HUES48 (cell line): ENCODE measurements at regions not wholly inside any gene's neighbourhood (a gene's known extent, or its start where the extent isn't known, plus 50 kb on each side); places are given as distances from the start of the nearest gene placed in this dataset.

ENCODE experiments used
- H3K27ac ChIP-seq: one replicate; pipeline ENCODE4 v1.7.0; 2013; ENCODE audit warnings: low read depth, low read length, inconsistent platforms
- H3K27me3 ChIP-seq: 2 replicates; pipeline ENCODE4 v1.6.1; 2013; ENCODE audit warnings: mild to moderate bottlenecking, low read length; ENCODE audit not compliant: control insufficient read depth, insufficient read depth
- H3K36me3 ChIP-seq: 2 replicates; pipeline ENCODE4 v1.6.1; 2013; ENCODE audit warnings: low read length; ENCODE audit not compliant: control insufficient read depth, insufficient read depth
- H3K4me1 ChIP-seq: 2 replicates; pipeline ENCODE4 v1.6.1; 2013; ENCODE audit warnings: mild to moderate bottlenecking, low read length; ENCODE audit not compliant: control insufficient read depth, insufficient read depth
- H3K4me3 ChIP-seq: 2 replicates; pipeline ENCODE4 v1.5.1; 2013; ENCODE audit warnings: mild to moderate bottlenecking, low read depth, low read length
- H3K9ac ChIP-seq: 2 replicates; pipeline ENCODE4 v1.6.1; 2013; ENCODE audit warnings: mild to moderate bottlenecking, low read depth, low read length, moderate library complexity
- H3K9me3 ChIP-seq: 2 replicates; pipeline ENCODE4 v1.6.1; 2013; ENCODE audit warnings: low read length; ENCODE audit not compliant: control insufficient read depth, insufficient read depth

- H3K27me3 ChIP-seq, result no peaks in the 10 kb centered on the region
- 0 out of 2 replicates have a peak, but pooled peaks cover 4% of the 10 kb centered on the region for H3K9me3 ChIP-seq
These were observed 52.0 kb upstream of the NPTX2 start for GRCh38 chr7:98565103-98565502.

GRCh38 chr7:98562871-98563495, 54.1 kb upstream of the NPTX2 start:
- no peaks in the 10 kb centered on the region for H3K27me3 ChIP-seq
- H3K9ac ChIP-seq, result no peak overlapping the region
- H3K9me3 ChIP-seq, result 0 out of 2 replicates have a peak, but pooled peaks cover 4% of the 10 kb centered on the region
- no peaks in the 10 kb centered on the region for H3K4me1 ChIP-seq
- H3K36me3 ChIP-seq, result no peaks in the 10 kb centered on the region
- H3K27ac ChIP-seq, result no peak overlapping the region
- no peak overlapping the region for H3K4me3 ChIP-seq

More at GRCh38 chr7:98565103-98565502, 52.0 kb upstream of the NPTX2 start:
- no peaks in the 10 kb centered on the region for H3K4me1 ChIP-seq
- H3K9ac ChIP-seq, result no peak overlapping the region
- no peak overlapping the region for H3K27ac ChIP-seq
- no peak overlapping the region for H3K4me3 ChIP-seq
- no peaks in the 10 kb centered on the region for H3K36me3 ChIP-seq

GRCh38 chr7:98562381-98562823, 54.7 kb upstream of the NPTX2 start:
- no peaks in the 10 kb centered on the region for H3K4me1 ChIP-seq
- no peaks in the 10 kb centered on the region for H3K36me3 ChIP-seq
- H3K4me3 ChIP-seq, result no peak overlapping the region
- no peak overlapping the region for H3K27ac ChIP-seq
- H3K27me3 ChIP-seq, result no peaks in the 10 kb centered on the region
- no peak overlapping the region for H3K9ac ChIP-seq
- H3K9me3 ChIP-seq, result 0 out of 2 replicates have a peak, but pooled peaks cover 4% of the 10 kb centered on the region

GRCh38 chr7:98559958-98560357, 57.1 kb upstream of the NPTX2 start:
- H3K27ac ChIP-seq, result no peak overlapping the region
- no peak overlapping the region for H3K4me3 ChIP-seq
- no peaks in the 10 kb centered on the region for H3K36me3 ChIP-seq
- H3K4me1 ChIP-seq, result no peaks in the 10 kb centered on the region
- H3K27me3 ChIP-seq, result no peaks in the 10 kb centered on the region
- H3K9ac ChIP-seq, result no peak overlapping the region
- H3K9me3 ChIP-seq, result 0 out of 2 replicates have a peak, but pooled peaks cover 4% of the 10 kb centered on the region

- H3K27ac ChIP-seq, result no peak overlapping the region
- no peaks in the 10 kb centered on the region for H3K4me1 ChIP-seq
- H3K4me3 ChIP-seq, result no peak overlapping the region
- H3K27me3 ChIP-seq, result no peaks in the 10 kb centered on the region
- no peaks in the 10 kb centered on the region for H3K36me3 ChIP-seq
- H3K9me3 ChIP-seq, result 0 out of 2 replicates have a peak, but pooled peaks cover 4% of the 10 kb centered on the region
- H3K9ac ChIP-seq, result no peak overlapping the region
These were observed 57.9 kb upstream of the NPTX2 start for GRCh38 chr7:98559219-98559618.

- no peaks in the 10 kb centered on the region for H3K36me3 ChIP-seq
- no peaks in the 10 kb centered on the region for H3K4me1 ChIP-seq
- no peak overlapping the region for H3K9ac ChIP-seq
- H3K4me3 ChIP-seq, result no peak overlapping the region
- no peaks in the 10 kb centered on the region for H3K27me3 ChIP-seq
- peaks cover 8% of the 10 kb centered on the region; the same call in 1 of the 2 replicates for H3K9me3 ChIP-seq
- H3K27ac ChIP-seq, result no peak overlapping the region
These were observed 59.5 kb upstream of the NPTX2 start for GRCh38 chr7:98557538-98558031.

- Histone ChIP-seq H3K27ac (no peak overlapping the region), H3K4me1 (no peaks in the 10 kb centered on the region), H3K9me3 (peaks cover 16% of the 10 kb centered on the region; the same call in 1 of the 2 replicates), H3K4me3 (no peak overlapping the region), H3K9ac (no peak overlapping the region), H3K36me3 (no peaks in the 10 kb centered on the region), H3K27me3 (no peaks in the 10 kb centered on the region)
These were observed 60.8 kb upstream of the NPTX2 start for GRCh38 chr7:98556288-98556687.

- no peak overlapping the region for H3K27ac ChIP-seq
- H3K27me3 ChIP-seq, result no peaks in the 10 kb centered on the region
- H3K4me3 ChIP-seq, result no peak overlapping the region
- peaks cover 15% of the 10 kb centered on the region; the same call in 1 of the 2 replicates for H3K9me3 ChIP-seq
- no peaks in the 10 kb centered on the region for H3K36me3 ChIP-seq
- H3K4me1 ChIP-seq, result no peaks in the 10 kb centered on the region
- H3K9ac ChIP-seq, result no peak overlapping the region
These were observed 61.7 kb upstream of the NPTX2 start for GRCh38 chr7:98555403-98555802.

- Histone ChIP-seq H3K4me1 (no peaks in the 10 kb centered on the region), H3K27ac (no peak overlapping the region), H3K4me3 (no peak overlapping the region), H3K36me3 (no peaks in the 10 kb centered on the region), H3K27me3 (no peaks in the 10 kb centered on the region; the same call in 1 of the 2 replicates), H3K9me3 (peaks cover 12% of the 10 kb centered on the region; the same call in 1 of the 2 replicates), H3K9ac (no peak overlapping the region)
These were observed 63.4 kb upstream of the NPTX2 start for GRCh38 chr7:98553666-98554065.

GRCh38 chr7:98551611-98552273, 65.3 kb upstream of the NPTX2 start:
- peaks cover 3% of the 10 kb centered on the region; the same call in 1 of the 2 replicates for H3K27me3 ChIP-seq
- no peak overlapping the region for H3K27ac ChIP-seq
- H3K9ac ChIP-seq, result no peak overlapping the region
- peaks cover 12% of the 10 kb centered on the region; the same call in 1 of the 2 replicates for H3K9me3 ChIP-seq
- no peaks in the 10 kb centered on the region for H3K36me3 ChIP-seq
- H3K4me3 ChIP-seq, result no peak overlapping the region
- no peaks in the 10 kb centered on the region for H3K4me1 ChIP-seq

GRCh38 chr7:98548971-98549370, 68.1 kb upstream of the NPTX2 start:
- peaks cover 12% of the 10 kb centered on the region; the same call in 1 of the 2 replicates for H3K9me3 ChIP-seq
- H3K27me3 ChIP-seq, result peaks cover 3% of the 10 kb centered on the region; the same call in 1 of the 2 replicates
- no peak overlapping the region for H3K9ac ChIP-seq
- no peaks in the 10 kb centered on the region for H3K4me1 ChIP-seq
- H3K4me3 ChIP-seq, result no peak overlapping the region
- no peaks in the 10 kb centered on the region for H3K36me3 ChIP-seq
- H3K27ac ChIP-seq, result no peak overlapping the region
